GM12864 (cell line): ENCODE measurements at regions not wholly inside any gene's neighbourhood (a gene's known extent, or its start where the extent isn't known, plus 50 kb on each side); places are given as distances from the start of the nearest gene placed in this dataset.

Experiments
- DNase-seq: peaks from one replicate; pipeline ENCODE4 v3.0.0-alpha.2; 2011; ENCODE audit warnings: low read depth
- H3K4me3 ChIP-seq: 2 replicates; pipeline ENCODE4 v1.5.1; 2011; ENCODE audit warnings: mild to moderate bottlenecking, low read depth, low read length, control low read depth
- CTCF ChIP-seq: IDR thresholded peaks from 2 replicates; pipeline ENCODE4 v1.5.1; 2011; ENCODE audit warnings: low read depth, mild to moderate bottlenecking, moderate library complexity, low read length, control low read depth, inconsistent platforms; ENCODE audit errors: missing control alignments

GRCh38 chr12:92036061-92036620 is 109.5 kb downstream of the BTG1 start:
- TF ChIP-seq CTCF, result no peak
- H3K4me3 ChIP-seq, result no peak overlapping the region
- no peak for DNase-seq

- DNase-seq, result no peak
- TF ChIP-seq CTCF, result no peak
Measured at GRCh38 chr12:92035477-92035876, 110.2 kb downstream of the BTG1 start.

GRCh38 chr12:92034858-92035401 is 110.7 kb downstream of the BTG1 start:
- no peak for TF ChIP-seq CTCF
- DNase-seq, result peak; percentile 82
- peak overlapping the region; percentile 51 for H3K4me3 ChIP-seq

More at GRCh38 chr12:92035477-92035876, 110.2 kb downstream of the BTG1 start:
- peak overlapping the region; percentile 11; the same call in 1 of the 2 replicates for H3K4me3 ChIP-seq

- no peak overlapping the region for H3K4me3 ChIP-seq
- DNase-seq, result no peak
- TF ChIP-seq CTCF, result no peak
Measured at GRCh38 chr12:92034083-92034482, 111.6 kb downstream of the BTG1 start.

- TF ChIP-seq CTCF, result no peak
- no peak overlapping the region for H3K4me3 ChIP-seq
- no peak for DNase-seq
Measured at GRCh38 chr12:92032965-92033364, 112.7 kb downstream of the BTG1 start.

GRCh38 chr12:92032101-92032500 is 113.5 kb downstream of the BTG1 start:
- TF ChIP-seq CTCF, result no peak
- H3K4me3 ChIP-seq, result no peak overlapping the region
- DNase-seq, result no peak

- TF ChIP-seq CTCF, result no peak
- DNase-seq, result peak; percentile 43
- no peak overlapping the region for H3K4me3 ChIP-seq
Measured at GRCh38 chr12:92030618-92031017, 115.0 kb downstream of the BTG1 start.
